HEK293 (cell line): ENCODE measurements at regions not wholly inside any gene's neighbourhood (a gene's known extent, or its start where the extent isn't known, plus 50 kb on each side); places are given as distances from the start of the nearest gene placed in this dataset.

Source experiments
- CTCF ChIA-PET: fragments of 350-600 bp; formaldehyde crosslinking; extraction: SDS; loops from one replicate; lab custom pipeline; 2021; ENCODE audit warnings: antibody characterized with exemption; lab: Yijun Ruan, JAX
- POLR2A ChIA-PET: fragments of 300-600 bp; formaldehyde crosslinking; extraction: SDS; loops from one replicate; lab custom pipeline; 2020; ENCODE audit warnings: antibody characterized with exemption, inconsistent platforms; lab: Yijun Ruan, JAX
- H3K27ac ChIP-seq: fragments of 200-500 bp; sonication (Bioruptor generic); 2 replicates; pipeline ENCODE4 v1.5.1; 2014; ENCODE audit warnings: low read depth, low read length, control low read depth, inconsistent platforms; ENCODE audit errors: extremely low read depth
- H3K36me3 ChIP-seq, 2 experiments: fragments of 200-500 bp in 1 of 2; sonication (Bioruptor generic) in 1 of 2; 1 replicate in 1 of 2; 2 replicates in 1 of 2; pipeline ENCODE4 v1.5.1; 2014 to 2017; ENCODE audit warnings: inconsistent platforms in 2 of 2, low read length in 2 of 2; ENCODE audit not compliant: control insufficient read depth in 2 of 2, insufficient read depth in 1 of 2
- H3K4me1 ChIP-seq: fragments of 200-500 bp; sonication (Bioruptor generic); 2 replicates; pipeline ENCODE4 v1.5.1; 2014; ENCODE audit warnings: mild to moderate bottlenecking, low read length, inconsistent platforms; ENCODE audit not compliant: control insufficient read depth, insufficient read depth
- H3K4me3 ChIP-seq: 2 replicates; pipeline ENCODE4 v1.5.1; 2011; ENCODE audit warnings: low read depth, mild to moderate bottlenecking, control low read depth, low read length, moderate library complexity
- H3K9me3 ChIP-seq: fragments of 200-500 bp; sonication (Bioruptor generic); 2 replicates; pipeline ENCODE4 v1.5.1; 2014; ENCODE audit warnings: low read depth, low read length, inconsistent platforms; ENCODE audit not compliant: control insufficient read depth, insufficient read depth
- EGR2 ChIP-seq: fragments of 450-650 bp; formaldehyde crosslinking; IDR thresholded peaks from 2 replicates; pipeline ENCODE4 v1.5.1; 2016; ENCODE audit warnings: low read depth, missing biosample characterization, missing genetic modification characterization
- FEZF1 ChIP-seq: fragments of 450-650 bp; formaldehyde crosslinking; IDR thresholded peaks from 2 replicates; pipeline ENCODE4 v1.5.1; 2016; ENCODE audit warnings: missing biosample characterization, missing genetic modification characterization
- GLIS1 ChIP-seq: fragments of 450-650 bp; formaldehyde crosslinking; IDR thresholded peaks from 2 replicates; pipeline ENCODE4 v1.5.1; 2016; ENCODE audit warnings: missing biosample characterization, missing genetic modification characterization
- GLIS2 ChIP-seq: fragments of 450-650 bp; formaldehyde crosslinking; IDR thresholded peaks from 2 replicates; pipeline ENCODE4 v1.5.1; 2016; ENCODE audit warnings: missing biosample characterization, missing genetic modification characterization
- KLF16 ChIP-seq: fragments of 450-650 bp; formaldehyde crosslinking; IDR thresholded peaks from 2 replicates; pipeline ENCODE4 v1.5.1; 2017; ENCODE audit warnings: missing biosample characterization, missing genetic modification characterization
- MZF1 ChIP-seq: fragments of 450-650 bp; formaldehyde crosslinking; IDR thresholded peaks from 2 replicates; pipeline ENCODE4 v1.5.1; 2017; ENCODE audit warnings: missing biosample characterization, missing genetic modification characterization, borderline replicate concordance
- PRDM4 ChIP-seq: fragments of 450-650 bp; formaldehyde crosslinking; IDR thresholded peaks from 2 replicates; pipeline ENCODE4 v1.5.1; 2017; ENCODE audit warnings: missing biosample characterization, missing genetic modification characterization
- SCRT1 ChIP-seq: fragments of 450-650 bp; formaldehyde crosslinking; IDR thresholded peaks from 2 replicates; pipeline ENCODE4 v1.5.1; 2016; ENCODE audit warnings: missing biosample characterization, missing genetic modification characterization, borderline replicate concordance
- ZFHX2 ChIP-seq: fragments of 450-650 bp; formaldehyde crosslinking; conservative IDR thresholded peaks from 2 replicates; pipeline ENCODE4 v1.5.1; 2016; ENCODE audit warnings: missing biosample characterization, missing genetic modification characterization
- ZNF121 ChIP-seq: fragments of 450-650 bp; formaldehyde crosslinking; IDR thresholded peaks from 2 replicates; pipeline ENCODE4 v1.5.1; 2016; ENCODE audit warnings: missing biosample characterization, missing genetic modification characterization
- ZNF138 ChIP-seq: fragments of 450-650 bp; formaldehyde crosslinking; IDR thresholded peaks from 2 replicates; pipeline ENCODE4 v1.5.1; 2016; ENCODE audit warnings: missing biosample characterization, missing genetic modification characterization, borderline replicate concordance
- ZNF148 ChIP-seq: fragments of 450-650 bp; formaldehyde crosslinking; IDR thresholded peaks from 2 replicates; pipeline ENCODE4 v1.5.0; 2017; ENCODE audit warnings: missing biosample characterization, missing genetic modification characterization, borderline replicate concordance
- ZNF2 ChIP-seq: fragments of 450-650 bp; formaldehyde crosslinking; IDR thresholded peaks from 2 replicates; pipeline ENCODE4 v1.5.1; 2016; ENCODE audit warnings: missing biosample characterization, missing genetic modification characterization
- ZNF214 ChIP-seq: fragments of 450-650 bp; formaldehyde crosslinking; IDR thresholded peaks from 2 replicates; pipeline ENCODE4 v1.5.1; 2017; ENCODE audit warnings: missing biosample characterization, mild to moderate bottlenecking, missing genetic modification characterization, borderline replicate concordance
- ZNF223 ChIP-seq: fragments of 450-650 bp; formaldehyde crosslinking; IDR thresholded peaks from 2 replicates; pipeline ENCODE4 v1.5.1; 2016; ENCODE audit warnings: missing biosample characterization, missing genetic modification characterization
- ZNF24 ChIP-seq: fragments of 450-650 bp; formaldehyde crosslinking; IDR thresholded peaks from 2 replicates; pipeline ENCODE4 v1.5.1; 2016; ENCODE audit warnings: missing biosample characterization, missing genetic modification characterization
- ZNF280D ChIP-seq: fragments of 450-650 bp; formaldehyde crosslinking; IDR thresholded peaks from 2 replicates; pipeline ENCODE4 v1.5.1; 2016; ENCODE audit warnings: missing biosample characterization, missing genetic modification characterization
- ZNF341 ChIP-seq: fragments of 450-650 bp; formaldehyde crosslinking; IDR thresholded peaks from 2 replicates; pipeline ENCODE4; 2016; ENCODE audit warnings: low read depth, missing biosample characterization, missing genetic modification characterization
- ZNF398 ChIP-seq: fragments of 450-650 bp; formaldehyde crosslinking; IDR thresholded peaks from 2 replicates; pipeline ENCODE4 v1.5.1; 2017; ENCODE audit warnings: missing biosample characterization, missing genetic modification characterization
- ZNF585B ChIP-seq: fragments of 450-650 bp; formaldehyde crosslinking; IDR thresholded peaks from 2 replicates; pipeline ENCODE4 v1.5.1; 2016; ENCODE audit warnings: missing biosample characterization, missing genetic modification characterization
- TF ChIP-seq, protein P1 (sequence below): fragments of 450-650 bp; formaldehyde crosslinking; IDR thresholded peaks from 2 replicates; pipeline ENCODE4 v1.5.1; 2016; ENCODE audit warnings: missing biosample characterization, missing genetic modification characterization
- TF ChIP-seq, protein P2 (sequence below): IDR thresholded peaks from 2 replicates; pipeline ENCODE4 v1.6.1; 2011; ENCODE audit warnings: mild to moderate bottlenecking, low read depth, low read length, borderline replicate concordance

- ChIA-PET POLR2A (interaction anchor here (1.4 kb wide), 1 partner anchor 21 kb away, joined by 3 read pairs; no protein-coding TSS in a partner anchor), CTCF (interaction anchor here (0.9 to 2.1 kb wide), 2 partner anchors 24 to 112 kb away, joined by 5 read pairs; no protein-coding TSS in a partner anchor)
- Histone ChIP-seq H3K36me3 (no peaks in the 10 kb centered on the region), H3K4me3 (no peak overlapping the region), H3K4me1 (peaks cover 7% of the 10 kb centered on the region), H3K27ac (no peak overlapping the region), H3K9me3 (no peaks in the 10 kb centered on the region)
- TF ChIP-seq ZNF121 (no peak), ZNF214 (no peak), FEZF1 (tag by site-specific recombination) (no peak), ZNF2 (tag by site-specific recombination) (no peak), ZNF138 (tag by site-specific recombination) (no peak), PRDM4 (no peak), ZNF585B (tag by site-specific recombination) (no peak), ZNF398 (no peak), ZNF24 (tag by site-specific recombination) (no peak), ZFHX2 (tag by site-specific recombination) (peak; percentile 86), MZF1 (tag by site-specific recombination) (no peak), ZNF148 (no peak), ZNF280D (tag by site-specific recombination) (no peak), ZNF223 (no peak), EGR2 (peak; percentile 83), GLIS1 (tag by site-specific recombination) (peak; percentile 19), ZNF341 (peak; percentile 70), GLIS2 (no peak), SCRT1 (tag by site-specific recombination) (no peak), KLF16 (tag by site-specific recombination) (no peak)
- TF ChIP-seq, protein P1, sequence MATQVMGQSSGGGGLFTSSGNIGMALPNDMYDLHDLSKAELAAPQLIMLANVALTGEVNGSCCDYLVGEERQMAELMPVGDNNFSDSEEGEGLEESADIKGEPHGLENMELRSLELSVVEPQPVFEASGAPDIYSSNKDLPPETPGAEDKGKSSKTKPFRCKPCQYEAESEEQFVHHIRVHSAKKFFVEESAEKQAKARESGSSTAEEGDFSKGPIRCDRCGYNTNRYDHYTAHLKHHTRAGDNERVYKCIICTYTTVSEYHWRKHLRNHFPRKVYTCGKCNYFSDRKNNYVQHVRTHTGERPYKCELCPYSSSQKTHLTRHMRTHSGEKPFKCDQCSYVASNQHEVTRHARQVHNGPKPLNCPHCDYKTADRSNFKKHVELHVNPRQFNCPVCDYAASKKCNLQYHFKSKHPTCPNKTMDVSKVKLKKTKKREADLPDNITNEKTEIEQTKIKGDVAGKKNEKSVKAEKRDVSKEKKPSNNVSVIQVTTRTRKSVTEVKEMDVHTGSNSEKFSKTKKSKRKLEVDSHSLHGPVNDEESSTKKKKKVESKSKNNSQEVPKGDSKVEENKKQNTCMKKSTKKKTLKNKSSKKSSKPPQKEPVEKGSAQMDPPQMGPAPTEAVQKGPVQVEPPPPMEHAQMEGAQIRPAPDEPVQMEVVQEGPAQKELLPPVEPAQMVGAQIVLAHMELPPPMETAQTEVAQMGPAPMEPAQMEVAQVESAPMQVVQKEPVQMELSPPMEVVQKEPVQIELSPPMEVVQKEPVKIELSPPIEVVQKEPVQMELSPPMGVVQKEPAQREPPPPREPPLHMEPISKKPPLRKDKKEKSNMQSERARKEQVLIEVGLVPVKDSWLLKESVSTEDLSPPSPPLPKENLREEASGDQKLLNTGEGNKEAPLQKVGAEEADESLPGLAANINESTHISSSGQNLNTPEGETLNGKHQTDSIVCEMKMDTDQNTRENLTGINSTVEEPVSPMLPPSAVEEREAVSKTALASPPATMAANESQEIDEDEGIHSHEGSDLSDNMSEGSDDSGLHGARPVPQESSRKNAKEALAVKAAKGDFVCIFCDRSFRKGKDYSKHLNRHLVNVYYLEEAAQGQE (tag by site-specific recombination), result no peak
- TF ChIP-seq, protein P2, sequence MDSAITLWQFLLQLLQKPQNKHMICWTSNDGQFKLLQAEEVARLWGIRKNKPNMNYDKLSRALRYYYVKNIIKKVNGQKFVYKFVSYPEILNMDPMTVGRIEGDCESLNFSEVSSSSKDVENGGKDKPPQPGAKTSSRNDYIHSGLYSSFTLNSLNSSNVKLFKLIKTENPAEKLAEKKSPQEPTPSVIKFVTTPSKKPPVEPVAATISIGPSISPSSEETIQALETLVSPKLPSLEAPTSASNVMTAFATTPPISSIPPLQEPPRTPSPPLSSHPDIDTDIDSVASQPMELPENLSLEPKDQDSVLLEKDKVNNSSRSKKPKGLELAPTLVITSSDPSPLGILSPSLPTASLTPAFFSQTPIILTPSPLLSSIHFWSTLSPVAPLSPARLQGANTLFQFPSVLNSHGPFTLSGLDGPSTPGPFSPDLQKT, result no peak
Measured at GRCh38 chr1:47547753-47548573, 110.1 kb downstream of the FOXD2 start.
